ENCODE measurements at regions not wholly inside any gene's neighbourhood (a gene's known extent, or its start where the extent isn't known, plus 50 kb on each side); places are given as distances from the start of the nearest gene placed in this dataset.
"Not testable (repeated sequence)": the region's sequence is repeated elsewhere in the genome, so short reads cannot be mapped to it uniquely, and the experiment has no call there.

DNA sequence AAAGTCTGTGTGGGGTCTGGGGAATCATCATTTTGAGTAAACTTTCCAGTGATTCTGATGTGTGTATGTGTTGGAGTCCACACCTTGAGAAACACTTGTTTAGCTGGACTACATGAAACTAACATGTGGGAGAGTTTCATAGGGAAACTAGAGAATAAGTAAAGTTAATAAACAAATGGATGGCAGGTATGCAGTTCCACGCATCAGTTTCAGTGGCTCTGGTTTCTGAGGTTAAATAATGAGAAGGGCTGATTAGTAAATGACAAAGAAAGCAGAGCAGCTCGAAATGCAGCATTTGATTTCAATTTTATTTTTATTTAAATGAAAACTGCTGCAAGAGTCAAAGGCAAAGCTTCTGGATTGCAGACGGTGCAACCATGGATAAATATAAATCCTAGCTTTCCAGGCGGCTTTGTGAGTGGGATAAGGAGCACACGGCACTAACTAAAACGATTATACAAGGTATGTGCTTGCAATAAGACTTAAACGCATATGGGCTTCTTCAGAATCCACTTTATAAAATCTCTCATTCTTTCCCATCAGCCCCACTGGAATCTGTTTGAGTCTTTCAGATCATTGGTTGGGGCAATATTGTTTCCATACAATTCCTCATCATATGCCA lies 310.7 kb downstream of the PLPP3 start:
- no peak for DNase-seq (ENCODE audit: low read depth in 2 of 2)

DNA sequence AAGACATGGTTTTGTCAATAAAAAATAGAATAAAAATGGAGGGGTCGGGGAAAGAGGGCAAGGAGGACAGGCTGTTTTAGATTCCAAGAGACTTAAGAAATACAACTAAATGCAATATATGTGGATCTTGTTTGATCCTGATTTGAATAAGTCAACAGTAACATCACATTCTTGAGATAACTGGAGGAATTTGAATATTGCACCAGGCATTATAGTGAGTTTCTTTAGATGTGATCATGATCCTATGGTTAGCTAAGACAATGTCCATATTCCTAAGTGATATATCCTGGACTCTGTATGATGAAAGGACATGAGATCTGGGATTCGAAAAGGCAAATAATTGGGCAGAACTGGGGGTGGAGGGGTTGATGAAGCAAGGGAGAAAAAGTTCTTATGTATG lies 311.8 kb downstream of the PLPP3 start:
- DNase-seq (ENCODE audit: low read depth in 2 of 2): no peak

DNA sequence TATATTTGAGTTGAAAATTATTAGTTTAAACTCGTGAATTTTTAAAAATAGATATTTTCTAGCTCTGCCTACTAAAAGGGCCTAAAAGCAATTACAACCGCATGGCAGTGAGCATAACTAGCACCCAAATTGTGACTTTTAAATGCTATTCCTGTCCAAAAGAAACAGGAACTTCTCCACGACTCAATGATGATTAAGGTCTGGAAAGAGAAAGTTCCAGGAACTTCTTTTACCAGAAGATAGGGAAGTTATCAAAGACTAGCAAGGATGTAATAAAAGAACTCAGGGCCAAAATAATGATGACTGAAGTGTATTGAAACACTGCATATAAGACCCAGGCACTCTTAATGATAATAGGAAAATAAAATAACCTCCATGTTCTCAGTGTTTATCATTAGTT lies 313.0 kb downstream of the PLPP3 start:
- no peak for DNase-seq (ENCODE audit: low read depth in 2 of 2)

DNA sequence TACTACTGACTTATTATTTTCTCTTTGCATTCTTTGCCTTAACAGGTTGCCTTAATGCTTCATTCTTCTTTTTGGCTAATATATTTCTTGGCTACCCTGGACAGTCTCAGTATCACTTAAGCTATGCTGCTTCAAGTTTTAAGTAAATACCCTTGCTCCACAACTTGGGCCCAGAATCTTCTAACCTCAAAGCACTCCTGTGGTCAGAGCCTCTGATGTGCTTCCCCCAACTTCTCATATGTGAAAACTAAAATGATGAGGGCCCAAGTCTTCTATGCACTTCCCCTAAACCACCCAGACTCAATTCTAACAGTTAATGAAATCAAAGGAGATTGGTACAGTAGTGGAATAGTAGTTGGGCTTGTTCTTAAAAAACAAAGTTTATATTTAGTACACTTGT lies 314.1 kb downstream of the PLPP3 start:
- DNase-seq (ENCODE audit: low read depth in 2 of 2): no peak

DNA sequence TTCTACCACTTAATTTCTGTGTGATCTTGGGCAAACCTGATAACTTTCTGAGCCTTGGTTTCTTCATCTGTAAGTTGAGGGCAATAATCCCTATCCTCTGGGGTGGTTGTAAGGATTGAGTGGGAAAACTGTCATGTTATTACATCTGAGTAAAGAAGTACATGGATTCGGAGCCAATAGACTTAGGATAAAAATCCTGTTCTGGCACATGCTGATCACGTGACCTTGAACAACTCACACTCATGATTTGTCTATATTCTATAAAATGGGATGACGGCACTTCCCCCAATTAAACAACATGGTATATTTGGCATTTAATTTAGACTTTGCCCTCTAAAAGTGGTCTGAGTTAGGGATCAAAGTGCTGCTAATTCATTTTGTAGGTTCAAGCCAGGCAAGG lies 315.5 kb downstream of the PLPP3 start:
- no peak for DNase-seq (ENCODE audit: low read depth in 2 of 2)

DNA sequence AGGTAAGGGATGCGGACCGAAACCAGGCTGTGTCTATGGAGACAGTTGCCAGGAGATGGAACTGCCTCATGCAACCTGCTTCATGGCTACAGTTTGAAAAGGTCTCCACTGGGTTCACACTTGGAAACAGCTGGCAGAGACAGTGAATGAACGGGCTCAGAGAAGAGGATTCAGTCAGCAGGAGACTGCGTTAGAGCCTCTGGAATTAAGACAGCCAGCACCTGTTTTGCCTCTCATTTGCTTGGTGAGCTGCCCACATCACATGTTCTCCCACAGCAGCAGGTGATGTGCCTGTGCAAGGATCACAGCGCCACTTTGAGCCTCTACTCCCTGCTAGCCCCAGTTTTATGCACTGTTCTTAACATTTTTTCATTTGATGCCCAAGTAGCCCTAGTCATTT lies 321.0 kb downstream of the PLPP3 start:
- no peak for DNase-seq (ENCODE audit: low read depth in 2 of 2)

DNA sequence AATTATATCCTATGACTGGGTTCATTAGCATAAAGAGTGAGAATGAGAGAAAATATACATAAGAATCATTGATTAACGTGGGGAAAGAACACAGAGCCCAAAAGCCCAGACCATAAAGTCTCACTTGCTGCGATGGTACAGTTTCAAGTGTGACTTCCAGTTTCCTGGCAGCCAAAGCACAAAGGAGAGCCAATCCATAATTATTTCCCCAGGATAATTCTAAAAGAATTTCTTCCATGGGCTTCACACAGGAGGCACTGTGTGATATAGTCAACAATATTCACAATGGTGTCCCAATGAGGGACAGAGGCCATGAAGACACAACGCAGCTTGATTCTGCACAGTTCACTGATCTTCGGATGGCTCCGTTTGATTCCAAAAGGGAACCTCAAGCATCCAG lies 321.6 kb downstream of the PLPP3 start:
- DNase-seq (ENCODE audit: low read depth in 2 of 2): no peak

DNA sequence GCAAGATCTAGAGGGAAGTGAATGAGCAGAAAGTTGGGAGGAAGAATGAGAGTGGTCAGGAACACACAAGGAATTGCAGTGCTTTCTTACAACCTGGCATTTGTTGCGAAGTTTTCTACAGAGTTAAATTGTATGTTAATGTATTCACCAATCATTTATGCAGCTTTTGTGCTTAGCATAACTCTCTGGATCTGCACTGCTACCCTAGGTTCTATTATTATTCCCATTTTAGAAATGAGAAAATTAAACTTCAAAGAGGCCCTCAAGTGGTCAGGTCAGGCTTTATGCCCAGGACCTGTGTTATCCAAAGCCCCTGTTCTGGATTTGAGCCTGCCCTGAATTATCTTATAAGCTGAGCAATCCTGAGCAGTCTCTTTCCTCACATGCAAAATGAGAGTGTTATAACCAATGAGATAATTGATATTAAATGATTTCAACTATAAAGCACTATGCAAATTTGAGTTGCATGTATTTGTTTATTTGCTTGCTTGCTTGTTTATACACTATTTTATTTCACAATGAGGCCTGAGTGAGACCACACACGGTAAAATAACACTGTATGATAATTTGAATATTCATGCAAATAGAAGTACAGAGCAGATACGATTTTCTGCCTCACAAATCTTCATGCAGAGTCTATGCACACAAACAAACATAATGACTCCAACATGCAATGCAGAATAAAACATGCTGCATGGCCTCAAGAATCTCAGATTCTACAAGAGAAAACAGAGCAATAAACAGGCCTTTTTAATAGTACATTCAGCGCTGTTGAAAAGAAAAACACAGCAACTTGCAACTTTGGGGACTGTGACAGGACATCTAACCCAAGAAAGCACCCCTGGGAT lies 323.0 kb downstream of the PLPP3 start:
- no peak for DNase-seq (ENCODE audit: low read depth in 2 of 2)

DNA sequence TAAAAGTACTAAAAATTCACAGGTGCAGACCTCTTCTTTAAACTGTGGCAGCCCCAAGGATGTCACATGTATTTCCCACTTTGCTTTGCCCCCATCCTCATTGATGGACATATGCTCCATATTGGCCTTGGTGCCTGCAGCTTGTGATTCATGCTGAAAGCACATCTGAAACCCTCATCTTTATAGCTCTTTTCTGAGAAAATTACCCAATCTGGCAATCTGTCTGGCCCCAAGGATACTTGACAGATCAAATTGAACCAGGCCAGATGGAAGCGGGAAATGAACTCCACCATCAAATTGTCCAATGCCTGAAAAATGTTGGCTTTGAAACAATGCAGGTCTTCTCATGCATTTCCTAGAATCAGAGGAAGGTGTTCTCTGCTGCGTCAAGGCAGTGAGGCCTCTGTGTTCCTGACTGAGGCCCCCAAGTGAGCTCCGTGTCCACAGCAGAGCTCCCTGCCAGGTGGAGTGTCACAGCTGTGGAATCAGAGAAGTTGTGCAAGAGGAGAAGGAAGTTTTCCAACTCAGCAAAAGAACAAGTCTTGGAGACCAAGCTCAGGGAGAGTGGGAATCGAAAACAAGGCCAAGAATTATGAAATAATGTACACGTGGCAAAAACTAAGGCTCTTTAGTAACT lies 323.7 kb downstream of the PLPP3 start:
- no peak for DNase-seq (ENCODE audit: low read depth in 2 of 2)

DNA sequence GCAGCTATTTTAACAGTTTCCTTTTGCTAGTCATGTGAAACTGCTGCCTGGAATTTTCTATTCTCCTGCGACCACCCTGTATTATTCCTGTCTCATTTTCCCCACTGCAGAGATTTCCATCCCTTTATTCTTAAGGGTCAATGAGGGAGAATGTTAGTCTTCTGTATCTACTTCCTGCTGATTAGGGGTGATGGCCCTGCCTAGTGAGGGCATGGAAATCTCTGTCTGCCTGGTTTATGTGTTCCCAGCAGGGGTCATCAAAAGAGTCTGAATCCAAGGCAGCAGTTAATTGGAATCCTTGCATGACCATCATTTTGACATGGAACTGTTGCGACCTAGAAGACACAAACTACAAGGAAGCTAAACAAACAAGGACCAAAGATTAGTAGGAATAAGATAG lies 325.2 kb downstream of the PLPP3 start:
- DNase-seq (ENCODE audit: low read depth in 2 of 2): no peak

DNA sequence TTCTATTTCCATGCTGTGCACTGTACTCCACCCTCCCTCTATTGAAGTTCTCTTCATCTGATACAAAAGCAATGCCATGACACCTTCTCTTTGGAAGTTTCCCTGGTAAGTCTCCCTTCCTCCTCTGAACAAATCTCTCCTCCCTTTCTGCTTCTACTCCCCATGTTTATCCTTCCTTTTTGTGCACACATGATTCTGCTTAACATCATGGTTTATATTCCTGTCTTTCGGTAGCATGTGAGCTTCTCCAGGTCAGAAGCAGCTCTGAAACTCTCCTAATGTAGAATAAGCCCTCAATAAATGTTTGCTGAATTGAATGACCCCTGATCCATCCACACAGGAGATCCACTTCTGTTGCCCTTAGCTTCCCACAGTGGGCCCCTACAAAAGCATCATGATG lies 328.6 kb downstream of the PLPP3 start:
- no peak for DNase-seq (ENCODE audit: low read depth in 2 of 2)

DNA sequence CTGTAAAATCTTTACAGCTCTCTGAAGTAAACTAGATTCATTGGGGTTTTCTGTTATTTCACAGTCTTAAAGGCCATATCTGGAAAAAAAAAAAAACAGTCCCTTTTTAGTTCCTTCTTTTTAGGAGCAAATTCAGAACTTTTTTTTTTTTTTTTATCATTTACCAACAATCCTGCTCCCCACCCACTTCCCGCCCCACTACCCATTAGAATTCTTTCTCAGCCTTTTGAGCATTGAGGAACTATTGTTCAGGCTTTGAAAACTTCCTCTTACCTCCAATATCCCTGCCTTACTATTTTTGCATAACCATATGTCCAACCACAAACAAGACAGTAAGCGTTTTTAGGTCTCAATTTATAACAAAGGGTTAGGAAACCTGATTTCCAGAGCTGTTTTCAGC lies 330.1 kb downstream of the PLPP3 start:
- no peak for DNase-seq (ENCODE audit: low read depth in 2 of 2)

DNA sequence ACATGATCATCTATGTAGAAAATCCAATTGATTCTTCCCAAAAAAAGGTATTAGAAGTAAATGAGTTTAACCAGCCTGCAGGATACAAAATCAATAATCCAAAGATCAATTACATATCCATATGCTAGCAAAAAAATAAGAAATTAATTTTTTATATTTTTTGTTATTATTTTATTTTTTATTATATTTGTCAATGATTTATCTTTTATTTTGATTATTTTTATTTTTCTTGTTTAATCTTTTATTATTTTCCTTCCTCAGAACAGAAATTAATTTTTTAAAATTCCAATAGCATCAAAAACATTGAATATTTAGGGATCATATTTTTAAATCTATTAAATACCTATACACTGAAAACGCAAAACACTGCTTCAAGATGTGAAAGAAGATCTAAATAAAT lies 331.2 kb downstream of the PLPP3 start:
- no peak for DNase-seq (ENCODE audit: low read depth in 2 of 2)

DNA sequence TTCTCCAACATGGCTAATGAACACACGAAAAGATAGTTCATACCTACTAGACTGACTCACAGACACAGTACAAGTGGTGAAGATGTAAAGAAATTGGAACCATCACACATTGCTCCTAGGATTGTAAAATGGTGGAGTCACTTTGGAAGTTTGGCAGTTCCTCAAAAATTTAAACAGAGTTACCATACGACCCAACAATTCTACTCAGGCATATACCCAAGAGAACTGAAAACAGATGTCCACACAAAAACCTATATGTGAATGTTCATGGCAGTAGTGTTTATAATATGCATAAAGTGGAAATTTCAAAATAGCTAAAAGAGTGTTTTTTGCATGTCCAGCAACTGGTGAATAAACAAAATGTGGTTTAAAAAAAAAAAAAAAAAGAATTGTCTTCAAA lies 332.6 kb downstream of the PLPP3 start:
- not testable (repeated sequence) for DNase-seq (ENCODE audit: low read depth in 2 of 2)

DNA sequence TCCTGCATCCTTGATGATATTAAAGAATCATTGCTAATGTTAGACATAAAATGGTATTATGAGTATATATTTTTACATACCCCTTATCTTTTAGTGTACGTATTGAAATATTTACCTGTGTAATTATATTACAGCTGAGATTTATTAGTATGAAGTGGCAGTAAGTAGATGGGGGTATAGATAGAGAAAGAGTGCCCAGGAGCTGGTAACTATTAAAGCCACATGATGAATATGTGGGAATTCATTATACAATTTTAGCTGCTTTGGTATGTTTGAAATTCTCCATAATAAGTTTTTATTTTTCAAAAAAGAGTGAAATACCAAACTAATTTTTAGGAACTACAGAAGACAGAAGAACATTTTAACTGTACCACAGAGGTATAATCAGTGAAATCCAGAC lies 339.0 kb downstream of the PLPP3 start:
- DNase-seq (ENCODE audit: low read depth in 2 of 2): no peak

DNA sequence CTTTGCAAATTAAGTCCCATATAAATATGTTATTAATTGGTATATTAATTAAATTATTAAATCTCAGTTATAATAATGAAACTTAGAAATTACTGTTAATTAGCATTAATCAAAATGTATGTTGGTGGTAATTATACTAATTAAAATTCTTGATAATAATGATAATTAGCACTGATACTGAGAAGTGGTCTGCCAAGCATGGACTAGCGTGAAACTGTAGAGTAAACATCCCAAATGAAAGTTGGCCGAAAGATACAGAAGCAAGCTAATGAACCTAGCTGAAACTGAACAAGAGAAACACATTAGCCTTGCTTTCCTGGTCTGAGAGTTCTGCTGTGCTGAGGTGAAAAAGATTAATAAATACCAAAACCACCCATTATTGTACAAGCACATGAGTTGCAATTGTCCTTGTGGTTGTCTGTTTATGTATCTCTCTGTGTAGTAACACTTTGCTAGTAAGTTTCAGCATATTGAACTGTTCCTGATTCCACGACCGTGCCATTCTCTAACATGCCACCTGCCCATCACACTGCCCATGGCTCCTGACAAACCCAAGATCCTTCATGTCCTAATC lies 341.8 kb downstream of the PLPP3 start:
- DNase-seq (ENCODE audit: low read depth in 2 of 2): no peak

DNA sequence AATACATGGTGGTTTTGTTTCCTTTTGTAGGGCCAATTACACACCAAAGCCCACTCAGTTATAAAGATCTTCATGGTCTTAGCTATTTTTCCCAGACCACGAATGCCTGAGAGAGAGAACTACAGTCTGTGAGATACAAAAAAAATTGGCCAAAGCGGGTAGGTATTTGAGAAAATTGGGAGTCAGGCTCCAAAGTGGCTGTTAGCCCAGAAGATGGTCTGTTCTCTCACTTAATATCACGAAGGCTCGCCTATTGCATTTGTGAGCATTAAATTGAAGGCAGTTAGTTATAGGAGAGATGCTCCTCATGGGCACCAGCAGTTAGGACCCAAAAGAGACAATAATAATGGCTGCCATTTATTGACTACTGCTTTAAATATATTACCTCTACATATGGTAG lies 342.7 kb downstream of the PLPP3 start:
- no peak for DNase-seq (ENCODE audit: low read depth in 2 of 2)

DNA sequence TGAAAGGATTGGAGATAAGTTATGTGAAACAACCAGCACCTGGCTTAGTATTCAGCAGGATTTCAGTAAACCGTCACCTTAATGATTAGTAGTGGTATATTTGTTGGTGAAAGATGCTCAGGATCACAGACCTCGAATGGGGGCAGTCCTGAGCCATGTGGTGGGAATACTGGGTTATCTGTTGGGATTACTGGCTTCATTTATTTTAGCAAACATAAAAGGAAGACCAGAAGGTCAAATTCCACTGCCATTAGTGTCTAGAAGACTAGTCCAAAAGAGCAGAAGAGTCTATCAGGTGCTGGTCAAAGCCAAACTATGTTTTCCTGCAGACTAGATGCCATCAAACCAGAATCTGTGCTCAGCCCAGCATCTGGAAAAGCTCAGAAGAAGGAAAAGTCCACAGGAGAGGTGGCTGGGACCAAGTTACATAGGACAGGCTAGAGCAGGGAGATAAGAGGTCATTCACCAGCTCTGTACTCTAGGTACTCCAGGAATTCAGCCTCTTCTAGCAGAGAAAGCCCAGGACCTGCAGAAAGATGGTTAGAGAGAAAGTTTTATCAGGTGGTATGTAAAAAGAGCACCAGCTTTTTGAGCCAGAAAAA lies 343.4 kb downstream of the PLPP3 start:
- DNase-seq (ENCODE audit: low read depth in 2 of 2): no peak

DNA sequence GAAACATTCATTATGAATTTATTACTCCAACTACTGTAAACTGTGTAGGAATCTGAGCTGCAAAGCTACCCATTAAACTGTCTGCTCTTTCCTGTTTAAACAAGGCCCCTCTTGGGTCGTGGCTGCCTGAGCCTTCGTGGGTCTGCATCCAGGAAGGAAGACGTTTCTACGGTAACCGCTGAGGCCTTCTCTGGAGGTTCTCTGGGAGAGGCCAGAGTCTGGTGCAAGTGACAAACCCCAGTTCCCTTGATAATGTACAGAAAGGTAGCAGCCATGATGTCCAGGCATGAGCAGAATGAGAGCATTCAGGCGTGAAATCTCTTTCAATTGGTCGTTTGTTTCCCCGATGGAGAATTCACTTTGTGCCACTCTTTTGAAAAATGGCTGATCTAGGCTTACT lies 350.2 kb downstream of the PLPP3 start:
- DNase-seq (ENCODE audit: low read depth in 2 of 2): no peak

DNA sequence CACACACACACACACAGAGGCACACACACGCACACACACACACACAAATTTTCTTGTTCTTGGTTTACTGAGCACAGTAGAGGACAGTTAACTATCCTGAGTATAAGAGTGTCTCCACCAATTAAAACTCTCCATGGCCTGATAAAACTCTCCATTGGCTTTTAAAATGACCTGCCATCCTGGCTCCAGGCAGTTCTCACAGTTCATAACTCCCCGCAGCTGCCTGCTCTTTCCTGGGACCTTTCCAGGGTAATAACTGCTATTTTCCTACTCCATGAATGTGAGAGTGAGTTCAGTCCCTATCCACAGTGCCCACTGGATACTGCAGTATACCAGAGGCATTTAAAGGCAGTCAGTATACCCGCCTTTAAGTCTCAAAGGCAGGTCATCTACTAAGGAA lies 351.5 kb downstream of the PLPP3 start:
- DNase-seq (ENCODE audit: low read depth in 2 of 2): no peak

DNA sequence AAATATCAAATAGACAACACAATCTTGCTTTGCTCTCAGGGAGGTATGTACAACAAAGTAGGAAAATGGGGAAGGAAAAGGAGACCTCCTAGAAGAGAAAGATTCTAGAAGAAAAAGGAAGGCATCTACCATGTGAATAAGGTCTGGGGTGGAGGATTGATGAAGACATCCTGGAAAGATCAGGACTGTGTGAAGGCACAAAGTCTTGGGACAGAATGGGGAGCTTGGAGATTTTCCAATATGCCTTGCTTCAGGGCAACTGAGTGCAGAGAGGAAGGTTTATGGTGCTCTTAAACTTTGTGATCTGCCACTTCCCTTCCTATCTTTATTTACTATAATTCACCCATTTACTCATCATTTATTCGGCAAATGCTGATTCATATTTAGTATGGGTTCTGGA lies 352.0 kb downstream of the PLPP3 start:
- no peak for DNase-seq (ENCODE audit: low read depth in 2 of 2)
